Fibroblast of villous mesenchyme (primary cell): ENCODE measurements at regions not wholly inside any gene's neighbourhood (a gene's known extent, or its start where the extent isn't known, plus 50 kb on each side); places are given as distances from the start of the nearest gene placed in this dataset.

Experiments used
- DNase-seq: peaks from one replicate; pipeline ENCODE4 v3.0.0-alpha.2; 2010; ENCODE audit warnings: low read depth
- H3K4me3 ChIP-seq: 2 replicates; pipeline ENCODE4 v1.5.1; 2011; ENCODE audit warnings: low read depth, mild to moderate bottlenecking, low read length
- CTCF ChIP-seq: IDR thresholded peaks from 2 replicates; pipeline ENCODE4 v1.5.1; 2012; ENCODE audit warnings: low read depth, mild to moderate bottlenecking, low read length; ENCODE audit not compliant: insufficient read depth

- no peak for TF ChIP-seq CTCF
- DNase-seq: no peak
Measured at GRCh38 chr6:140300331-140300730, 925.9 kb upstream of the CITED2 start.

GRCh38 chr6:140289186-140289585, 914.7 kb upstream of the CITED2 start:
- no peak for DNase-seq
- no peak overlapping the region for H3K4me3 ChIP-seq
- TF ChIP-seq CTCF: no peak

More at GRCh38 chr6:140300331-140300730, 925.9 kb upstream of the CITED2 start:
- no peak overlapping the region for H3K4me3 ChIP-seq

- no peak overlapping the region for H3K4me3 ChIP-seq
- TF ChIP-seq CTCF: no peak
- no peak for DNase-seq
Measured at GRCh38 chr6:140285998-140286690, 911.7 kb upstream of the CITED2 start.

GRCh38 chr6:140285471-140285870, 911.0 kb upstream of the CITED2 start:
- H3K4me3 ChIP-seq: no peak overlapping the region

GRCh38 chr6:140284871-140285270, 910.4 kb upstream of the CITED2 start:
- no peak for DNase-seq
- no peak for TF ChIP-seq CTCF
- no peak overlapping the region for H3K4me3 ChIP-seq

More at GRCh38 chr6:140285471-140285870, 911.0 kb upstream of the CITED2 start:
- peak; percentile 12 for DNase-seq
- no peak for TF ChIP-seq CTCF

- no peak overlapping the region for H3K4me3 ChIP-seq
- no peak for TF ChIP-seq CTCF
- DNase-seq: no peak
Measured at GRCh38 chr6:140283197-140283596, 908.7 kb upstream of the CITED2 start.

- H3K4me3 ChIP-seq: no peak overlapping the region
- DNase-seq: no peak
- TF ChIP-seq CTCF: no peak
Measured at GRCh38 chr6:140281767-140282166, 907.3 kb upstream of the CITED2 start.
